Lung (tissue), 11 donors: ENCODE measurements at regions not wholly inside any gene's neighbourhood (a gene's known extent, or its start where the extent isn't known, plus 50 kb on each side); places are given as distances from the start of the nearest gene placed in this dataset.

Source experiments
- ATAC-seq: fragments of 200-7000 bp; cut with Tn5 transposase; one replicate; pipeline ENCODE4 v1.9.1; 2020; ENCODE audit warnings: moderate number of reproducible peaks; ENCODE audit not compliant: insufficient read depth, low FRiP score
- DNase-seq, 3 donors: peaks; one replicate each; pipeline ENCODE4 v3.0.0-alpha.2; 2013 to 2017
- H3K27ac ChIP-seq, 2 donors: one replicate each; pipeline ENCODE4 v1.5.1; 2013; ENCODE audit warnings: mild to moderate bottlenecking in 2 of 2, moderate library complexity in 2 of 2, control low read depth in 1 of 2, inconsistent platforms in 1 of 2, low read depth in 1 of 2, low read length in 1 of 2
- H3K27me3 ChIP-seq, 3 donors: one replicate each; pipeline ENCODE4 v1.5.1; 2013; ENCODE audit warnings: low read length in 2 of 3; ENCODE audit not compliant: control insufficient read depth in 3 of 3, insufficient read depth in 3 of 3
- H3K36me3 ChIP-seq, 4 donors: one replicate each; pipeline ENCODE4 v1.5.1; 2013; ENCODE audit warnings: low read length in 4 of 4, mild to moderate bottlenecking in 1 of 4, moderate library complexity in 1 of 4; ENCODE audit not compliant: control insufficient read depth in 4 of 4, insufficient read depth in 4 of 4
- H3K4me1 ChIP-seq, 5 donors: one replicate each; pipeline ENCODE4 v1.5.1; 2013; ENCODE audit warnings: low read length in 5 of 5, mild to moderate bottlenecking in 2 of 5, moderate library complexity in 1 of 5; ENCODE audit not compliant: control insufficient read depth in 5 of 5, insufficient read depth in 5 of 5
- H3K4me3 ChIP-seq: one replicate; pipeline ENCODE4 v1.5.1; 2013; ENCODE audit warnings: mild to moderate bottlenecking, control low read depth, moderate library complexity
- H3K9ac ChIP-seq, 2 donors: one replicate each; pipeline ENCODE4 v1.5.1; 2013; ENCODE audit warnings: low read length in 2 of 2, control low read depth in 1 of 2; ENCODE audit not compliant: insufficient read depth in 1 of 2
- H3K9me3 ChIP-seq, 4 donors: one replicate each; pipeline ENCODE4 v1.5.1; 2013; ENCODE audit warnings: low read length in 3 of 4, mild to moderate bottlenecking in 1 of 4, moderate library complexity in 1 of 4; ENCODE audit not compliant: control insufficient read depth in 4 of 4, insufficient read depth in 3 of 4
- WGBS, 2 donors: extraction: QIAGEN DNeasy Blood & Tissue Kit; methylation state at CpG; one replicate each; pipeline ENCODE4 v1.1.7; 2013; 5-methylcytosine and 5-hydroxymethylcytosine counted together
- TF ChIP-seq, protein P1 (sequence below): IDR thresholded peaks from 2 replicates; pipeline ENCODE4 v1.5.1; 2012; ENCODE audit warnings: mild to moderate bottlenecking; ENCODE audit errors: control extremely low read depth, extremely low read depth
- donor health status: control.
- donor health status: control.
- donor health status: Bipolar disorder and iron deficiency.
- donor health status: healthy.
- donor health status: DM: yes; HTN: yes; CAD: no.

DNA sequence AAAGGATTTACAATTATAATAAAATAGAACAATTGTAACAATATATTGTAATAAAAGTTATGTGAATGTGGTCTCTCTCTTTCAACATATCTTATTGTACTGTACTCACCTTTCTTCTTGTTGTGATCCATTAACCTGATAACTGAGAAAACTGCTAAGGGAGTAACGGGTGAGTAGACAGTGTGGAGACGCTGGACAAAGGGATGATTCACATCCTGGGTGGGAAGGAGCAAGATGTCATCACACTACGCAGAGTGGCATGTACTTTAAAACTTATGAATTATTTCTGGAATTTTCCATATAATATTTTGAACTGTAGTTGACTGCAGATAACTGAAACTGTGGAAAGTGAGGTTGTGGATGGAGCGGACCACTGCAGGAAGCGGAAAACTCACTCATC lies 91.2 kb upstream of the PLPP4 start:
- WGBS, 2 donors, result 87% methylated on average over 5 of the region's 5 CpGs
- ATAC-seq (no peak), DNase-seq (no peak)
- Histone ChIP-seq H3K27ac (no peak overlapping the region), H3K4me3 (no peak overlapping the region), H3K27me3 (peaks cover 0 to 4% (median 0%) of the 10 kb centered on the region in 3 donors), H3K9me3 (no peaks in the 10 kb centered on the region), H3K36me3 (no peaks in the 10 kb centered on the region), H3K9ac (no peak overlapping the region), H3K4me1 (no peaks in the 10 kb centered on the region)
- TF ChIP-seq, protein P1, sequence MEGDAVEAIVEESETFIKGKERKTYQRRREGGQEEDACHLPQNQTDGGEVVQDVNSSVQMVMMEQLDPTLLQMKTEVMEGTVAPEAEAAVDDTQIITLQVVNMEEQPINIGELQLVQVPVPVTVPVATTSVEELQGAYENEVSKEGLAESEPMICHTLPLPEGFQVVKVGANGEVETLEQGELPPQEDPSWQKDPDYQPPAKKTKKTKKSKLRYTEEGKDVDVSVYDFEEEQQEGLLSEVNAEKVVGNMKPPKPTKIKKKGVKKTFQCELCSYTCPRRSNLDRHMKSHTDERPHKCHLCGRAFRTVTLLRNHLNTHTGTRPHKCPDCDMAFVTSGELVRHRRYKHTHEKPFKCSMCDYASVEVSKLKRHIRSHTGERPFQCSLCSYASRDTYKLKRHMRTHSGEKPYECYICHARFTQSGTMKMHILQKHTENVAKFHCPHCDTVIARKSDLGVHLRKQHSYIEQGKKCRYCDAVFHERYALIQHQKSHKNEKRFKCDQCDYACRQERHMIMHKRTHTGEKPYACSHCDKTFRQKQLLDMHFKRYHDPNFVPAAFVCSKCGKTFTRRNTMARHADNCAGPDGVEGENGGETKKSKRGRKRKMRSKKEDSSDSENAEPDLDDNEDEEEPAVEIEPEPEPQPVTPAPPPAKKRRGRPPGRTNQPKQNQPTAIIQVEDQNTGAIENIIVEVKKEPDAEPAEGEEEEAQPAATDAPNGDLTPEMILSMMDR, result no peak

DNA sequence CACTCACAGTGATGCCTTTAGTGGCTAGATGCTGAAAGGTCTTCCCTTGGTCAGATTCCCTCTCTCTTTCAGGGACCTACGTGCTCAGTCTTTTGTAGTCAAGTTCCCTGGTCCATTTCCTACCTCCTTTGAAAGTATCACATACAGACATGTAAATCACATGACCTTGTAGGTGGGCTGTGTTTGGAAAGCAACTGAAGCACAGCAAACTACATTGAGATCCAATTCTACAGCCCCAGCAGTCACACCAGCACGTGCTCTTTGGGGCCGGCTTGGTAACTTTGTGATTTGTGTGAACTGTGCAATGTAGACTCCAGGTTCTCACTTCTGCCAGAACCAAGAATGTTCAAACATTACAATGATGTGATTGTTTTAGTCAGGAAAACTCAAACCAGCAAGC lies 89.7 kb upstream of the PLPP4 start:
- WGBS, 2 donors, result 69 to 83% methylated on average over 3 of the region's 3 CpGs
- ATAC-seq, result no peak
- H3K9ac ChIP-seq, result no peak overlapping the region
- H3K27ac ChIP-seq, result no peak overlapping the region
- no peak for DNase-seq
- no peaks in the 10 kb centered on the region for H3K36me3 ChIP-seq
- H3K9me3 ChIP-seq, result no peaks in the 10 kb centered on the region
- TF ChIP-seq, protein P1, result no peak
- H3K4me1 ChIP-seq, result no peaks in the 10 kb centered on the region
- H3K4me3 ChIP-seq, result no peak overlapping the region
- peaks cover 0 to 4% (median 0%) of the 10 kb centered on the region in 3 donors for H3K27me3 ChIP-seq

DNA sequence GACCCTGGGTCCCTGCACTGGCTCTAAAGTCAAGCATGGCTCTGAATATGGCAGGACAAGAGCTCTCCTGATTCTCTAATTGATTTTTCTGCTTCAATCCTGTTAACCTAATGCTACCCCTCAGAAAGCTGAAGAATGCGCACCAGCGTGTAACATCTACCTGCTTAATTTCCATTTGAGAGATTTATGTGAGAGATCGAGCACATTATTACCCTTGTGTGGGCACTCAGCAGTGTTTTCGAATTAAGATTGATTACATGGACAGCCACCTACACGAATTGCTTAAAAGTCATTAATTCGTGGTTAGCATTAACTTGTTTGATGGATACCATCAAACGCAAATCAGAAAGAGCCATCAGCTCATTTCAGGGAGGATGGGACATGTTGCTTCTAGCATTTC lies 88.7 kb upstream of the PLPP4 start:
- DNase-seq, result no peak
- TF ChIP-seq, protein P1, result no peak

DNA sequence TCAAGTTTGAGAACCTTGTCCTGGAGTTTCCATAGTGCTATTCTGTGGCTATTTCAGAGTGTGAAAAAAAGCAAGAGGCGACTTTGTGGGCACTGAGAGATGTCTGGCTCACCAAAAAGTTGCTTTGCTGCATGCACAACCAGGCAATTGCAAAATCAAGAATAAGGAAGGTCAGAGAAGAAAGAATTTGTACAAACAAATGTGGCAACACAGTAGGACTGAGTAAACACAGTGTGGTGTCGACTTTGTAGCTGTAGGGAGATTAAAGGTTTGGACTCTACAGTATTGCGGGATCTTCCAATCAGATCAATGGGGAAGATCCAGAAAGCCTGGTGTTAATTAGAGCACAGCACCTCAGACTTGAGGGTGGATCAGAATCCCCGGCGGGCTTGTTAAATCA lies 88.1 kb upstream of the PLPP4 start:
- ATAC-seq, result no peak
- no peak overlapping the region for H3K9ac ChIP-seq
- no peaks in the 10 kb centered on the region for H3K4me1 ChIP-seq
- no peak overlapping the region for H3K27ac ChIP-seq
- no peak overlapping the region for H3K4me3 ChIP-seq
- H3K9me3 ChIP-seq, result no peaks in the 10 kb centered on the region
- H3K27me3 ChIP-seq, result peaks cover 0 to 4% (median 0%) of the 10 kb centered on the region in 3 donors
- no peak for DNase-seq
- 52 to 68% methylated on average over 5 of the region's 5 CpGs for WGBS, 2 donors
- TF ChIP-seq, protein P1, result no peak
- H3K36me3 ChIP-seq, result no peaks in the 10 kb centered on the region

More for the DNA sequence above, 88.7 kb upstream of the PLPP4 start:
- Histone ChIP-seq H3K9me3 (no peaks in the 10 kb centered on the region), H3K27ac (no peak overlapping the region), H3K36me3 (no peaks in the 10 kb centered on the region), H3K4me1 (no peaks in the 10 kb centered on the region), H3K27me3 (peaks cover 0 to 4% (median 0%) of the 10 kb centered on the region in 3 donors), H3K4me3 (no peak overlapping the region), H3K9ac (no peak overlapping the region)
- no peak for ATAC-seq
- WGBS, 2 donors, result 79 to 80% methylated on average over 7 of the region's 7 CpGs
